ENCODE measurements at regions not wholly inside any gene's neighbourhood (a gene's known extent, or its start where the extent isn't known, plus 50 kb on each side); places are given as distances from the start of the nearest gene placed in this dataset.
"Not testable (repeated sequence)": the region's sequence is repeated elsewhere in the genome, so short reads cannot be mapped to it uniquely, and the experiment has no call there.

- peak; percentile 28 for TF ChIP-seq CTCF (IDR thresholded peaks at IDR 0.05)
- TF ChIP-seq ZFX (IDR thresholded peaks at IDR 0.05; ENCODE audit: borderline replicate concordance) = not testable (repeated sequence)
Measured at GRCh38 chr10:20531241-20531883, 365.7 kb downstream of the NEBL start.
